ENCODE measurements at regions not wholly inside any gene's neighbourhood (a gene's known extent, or its start where the extent isn't known, plus 50 kb on each side); places are given as distances from the start of the nearest gene placed in this dataset.

DNA sequence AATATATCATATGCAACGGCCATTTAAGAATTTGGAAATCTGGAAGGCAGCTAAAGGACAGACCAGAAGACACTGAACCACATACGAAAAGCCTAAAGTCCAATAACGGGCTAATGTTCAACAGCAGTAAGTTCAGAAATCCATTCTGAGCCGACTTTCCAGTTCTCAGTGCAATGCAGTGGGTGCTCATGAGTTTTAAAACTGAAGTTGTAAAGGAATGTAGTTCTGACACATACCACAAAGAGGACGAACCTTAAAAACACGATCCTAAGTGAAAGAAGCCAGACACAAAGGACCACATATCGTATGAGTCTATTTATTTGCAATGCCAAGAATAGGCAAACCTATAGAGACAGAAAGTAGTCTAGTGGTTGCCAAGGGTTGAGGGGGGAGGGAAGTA is 278.3 kb upstream of the ZFHX3 start:
- TF ChIP-seq, protein P1, sequence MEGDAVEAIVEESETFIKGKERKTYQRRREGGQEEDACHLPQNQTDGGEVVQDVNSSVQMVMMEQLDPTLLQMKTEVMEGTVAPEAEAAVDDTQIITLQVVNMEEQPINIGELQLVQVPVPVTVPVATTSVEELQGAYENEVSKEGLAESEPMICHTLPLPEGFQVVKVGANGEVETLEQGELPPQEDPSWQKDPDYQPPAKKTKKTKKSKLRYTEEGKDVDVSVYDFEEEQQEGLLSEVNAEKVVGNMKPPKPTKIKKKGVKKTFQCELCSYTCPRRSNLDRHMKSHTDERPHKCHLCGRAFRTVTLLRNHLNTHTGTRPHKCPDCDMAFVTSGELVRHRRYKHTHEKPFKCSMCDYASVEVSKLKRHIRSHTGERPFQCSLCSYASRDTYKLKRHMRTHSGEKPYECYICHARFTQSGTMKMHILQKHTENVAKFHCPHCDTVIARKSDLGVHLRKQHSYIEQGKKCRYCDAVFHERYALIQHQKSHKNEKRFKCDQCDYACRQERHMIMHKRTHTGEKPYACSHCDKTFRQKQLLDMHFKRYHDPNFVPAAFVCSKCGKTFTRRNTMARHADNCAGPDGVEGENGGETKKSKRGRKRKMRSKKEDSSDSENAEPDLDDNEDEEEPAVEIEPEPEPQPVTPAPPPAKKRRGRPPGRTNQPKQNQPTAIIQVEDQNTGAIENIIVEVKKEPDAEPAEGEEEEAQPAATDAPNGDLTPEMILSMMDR (IDR thresholded peaks at IDR 0.05; ENCODE audit: low read depth, low read length, missing control alignments), result no peak
- no peak for DNase-seq (ENCODE audit: extremely low read depth, low read depth)
- no peak overlapping the region for H3K4me3 ChIP-seq (replicated peaks; ENCODE audit: low read depth, low read length)

DNA sequence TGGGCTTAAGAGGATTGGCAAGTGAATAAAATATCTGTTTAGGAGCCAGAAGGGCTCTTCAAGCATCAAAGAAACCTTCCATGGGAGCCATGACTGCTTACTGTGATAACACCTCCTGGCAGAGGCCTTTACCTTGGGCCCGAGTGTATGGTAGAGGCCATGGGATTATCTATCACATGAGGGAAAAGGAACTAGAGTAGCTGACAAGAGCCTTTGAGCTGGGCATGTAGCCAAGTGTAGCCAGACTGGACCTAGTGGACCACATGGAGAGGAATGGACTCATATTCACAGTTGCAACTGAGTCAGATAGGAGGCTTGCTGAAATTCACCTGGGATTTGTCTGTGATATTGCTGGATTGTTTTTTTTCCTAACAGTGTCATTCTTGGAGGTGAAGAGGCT is 276.0 kb upstream of the ZFHX3 start:
- DNase-seq (ENCODE audit: extremely low read depth, low read depth), result no peak
- TF ChIP-seq, protein P1 (IDR thresholded peaks at IDR 0.05; ENCODE audit: low read depth, low read length, missing control alignments), result no peak
- H3K4me3 ChIP-seq (replicated peaks; ENCODE audit: low read depth, low read length), result no peak overlapping the region

- DNase-seq (ENCODE audit: extremely low read depth, low read depth), result no peak
- TF ChIP-seq, protein P1 (IDR thresholded peaks at IDR 0.05; ENCODE audit: low read depth, low read length, missing control alignments), result no peak
- no peak overlapping the region for H3K4me3 ChIP-seq (replicated peaks; ENCODE audit: low read depth, low read length)
These were observed 274.9 kb upstream of the ZFHX3 start for GRCh38 chr16:73322856-73323255.

- DNase-seq (ENCODE audit: extremely low read depth, low read depth), result no peak
- TF ChIP-seq, protein P1 (IDR thresholded peaks at IDR 0.05; ENCODE audit: low read depth, low read length, missing control alignments), result no peak
- no peak overlapping the region for H3K4me3 ChIP-seq (replicated peaks; ENCODE audit: low read depth, low read length)
These were observed 273.9 kb upstream of the ZFHX3 start for GRCh38 chr16:73321853-73322252.

DNA sequence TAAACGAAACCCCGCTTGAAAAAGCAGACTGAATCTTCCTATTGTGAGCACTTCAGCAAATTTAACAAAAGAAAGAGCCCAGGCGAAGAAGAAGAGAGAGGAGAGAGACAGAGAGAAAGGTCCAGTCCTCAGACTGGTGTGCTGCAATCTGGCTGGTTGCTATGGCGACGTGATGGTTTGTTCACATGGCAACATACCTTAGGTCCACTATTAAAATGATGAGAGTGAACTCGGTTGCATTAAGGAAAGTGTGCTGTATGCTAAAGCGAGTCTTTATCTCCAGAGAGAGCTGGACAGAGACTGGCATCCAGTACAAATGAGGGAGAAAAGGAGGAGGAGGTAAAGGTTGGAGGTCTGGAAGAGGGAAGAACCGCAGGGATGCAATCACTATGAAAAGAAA is 271.8 kb upstream of the ZFHX3 start:
- TF ChIP-seq, protein P1 (IDR thresholded peaks at IDR 0.05; ENCODE audit: low read depth, low read length, missing control alignments), result no peak
- H3K4me3 ChIP-seq (replicated peaks; ENCODE audit: low read depth, low read length), result no peak overlapping the region
- no peak for DNase-seq (ENCODE audit: extremely low read depth, low read depth)

- TF ChIP-seq, protein P1 (IDR thresholded peaks at IDR 0.05; ENCODE audit: low read depth, low read length, missing control alignments), result no peak
These were observed 271.3 kb upstream of the ZFHX3 start for GRCh38 chr16:73319261-73319660.

DNA sequence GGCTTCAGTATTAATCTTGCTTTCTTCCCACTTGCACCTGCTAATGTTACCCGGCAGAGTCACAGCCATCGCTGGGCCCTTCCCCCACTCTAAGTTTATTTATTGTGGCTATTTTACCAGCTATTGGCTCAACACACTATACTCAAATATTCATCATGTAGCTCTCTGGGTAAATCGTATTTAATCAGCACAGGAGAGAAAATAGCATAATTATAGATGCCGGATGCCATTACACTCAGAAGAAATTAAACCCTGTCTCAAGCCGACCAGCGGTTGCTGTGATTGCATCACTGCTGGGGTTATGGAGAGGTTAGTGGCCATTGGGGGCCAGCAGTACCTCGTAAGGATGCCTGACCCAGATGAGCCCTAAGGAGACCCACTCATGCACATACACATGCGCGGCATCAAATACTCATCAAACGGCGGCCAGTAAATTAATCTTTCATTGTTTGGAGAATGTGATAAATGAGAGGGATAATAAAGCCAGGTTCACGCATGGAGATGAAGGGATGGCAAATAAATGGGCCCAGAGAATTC is 269.5 kb upstream of the ZFHX3 start:
- no peak for DNase-seq (ENCODE audit: extremely low read depth, low read depth)
- TF ChIP-seq, protein P1 (IDR thresholded peaks at IDR 0.05; ENCODE audit: low read depth, low read length, missing control alignments), result no peak
- H3K4me3 ChIP-seq (replicated peaks; ENCODE audit: low read depth, low read length), result no peak overlapping the region

More at GRCh38 chr16:73319261-73319660, 271.3 kb upstream of the ZFHX3 start:
- no peak for DNase-seq (ENCODE audit: extremely low read depth, low read depth)
- no peak overlapping the region for H3K4me3 ChIP-seq (replicated peaks; ENCODE audit: low read depth, low read length)

Measured in HFF-Myc (cell line).